Left lobe of liver (tissue), 2 donors: ENCODE measurements at regions not wholly inside any gene's neighbourhood (a gene's known extent, or its start where the extent isn't known, plus 50 kb on each side); places are given as distances from the start of the nearest gene placed in this dataset.

ENCODE experiments used
- ATAC-seq: fragments of 200-7000 bp; cut with Tn5 transposase; one replicate; pipeline ENCODE4 v1.9.1; 2020; ENCODE audit warnings: mild to moderate bottlenecking, moderate library complexity
- DNase-seq: peaks from one replicate; pipeline ENCODE4 v3.0.0-alpha.2; 2020; ENCODE audit warnings: low spot score
- donor health status: DM: no; HTN: no; CAD: no; lungs with moderate emphysema.
- donor health status: DM: no; HTN: yes; CAD: no.

DNA sequence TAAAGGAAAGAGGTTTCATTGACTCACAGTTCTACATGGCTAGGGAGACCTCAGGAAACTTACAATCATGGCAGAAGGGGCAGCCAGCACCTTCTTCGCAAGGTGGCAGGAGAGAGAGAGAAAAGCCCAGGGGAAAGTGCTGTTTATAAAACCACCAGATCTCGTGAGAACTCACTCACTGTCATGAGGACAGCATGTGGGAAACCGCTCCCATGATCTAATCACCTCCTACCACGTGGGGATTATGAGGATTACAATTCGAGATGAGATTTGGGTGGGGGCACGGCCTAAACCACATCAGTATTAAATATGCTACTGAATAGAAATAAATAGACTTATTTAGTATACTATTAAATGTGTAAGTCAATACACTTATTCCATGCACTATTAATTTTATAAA, 70.6 kb upstream of the TCF21 start:
- DNase-seq (no peak), ATAC-seq (no peak)

DNA sequence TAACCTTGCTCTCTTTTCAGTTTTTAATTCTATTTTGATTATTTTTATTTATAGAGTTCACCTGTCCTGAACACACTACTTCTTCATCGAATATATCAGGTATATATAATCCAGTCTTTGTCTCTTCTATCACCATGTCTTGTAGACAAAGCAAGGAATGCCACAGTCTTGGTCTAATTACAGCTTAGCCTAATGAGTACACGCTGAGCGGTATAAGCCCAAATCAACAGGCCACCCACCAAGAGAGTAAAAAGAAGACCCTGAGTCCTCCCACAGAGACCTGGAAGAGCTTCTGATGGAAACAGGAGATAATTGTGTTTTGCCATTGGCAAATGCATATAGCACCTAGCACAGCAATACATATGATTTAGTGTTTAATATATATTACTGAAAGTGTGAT, 68.7 kb upstream of the TCF21 start:
- no peak for DNase-seq
- no peak for ATAC-seq

- no peak for ATAC-seq
Observed at GRCh38 chr6:133827766-133828165, 61.1 kb upstream of the TCF21 start.

DNA sequence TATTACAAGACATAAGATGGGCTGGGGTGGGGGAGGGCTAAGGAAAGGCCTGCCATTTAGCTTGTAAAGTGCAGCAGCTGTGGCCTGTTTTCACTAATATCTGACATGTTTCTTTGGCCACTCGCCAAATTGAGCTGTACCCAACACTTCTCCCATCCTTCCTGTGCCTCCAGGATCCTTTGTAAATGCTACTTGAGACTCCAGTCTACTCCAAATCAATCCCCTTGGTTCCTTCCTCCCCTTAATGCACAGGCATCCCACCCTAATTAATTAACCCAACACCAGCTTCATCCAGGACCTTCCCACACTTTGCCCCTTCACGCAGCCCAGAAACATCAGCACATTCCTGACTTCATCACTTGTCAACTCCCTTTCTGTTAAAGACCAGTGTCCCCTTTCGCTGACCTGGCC, 55.0 kb upstream of the TCF21 start:
- ATAC-seq = no peak
- no peak for DNase-seq

More at GRCh38 chr6:133827766-133828165, 61.1 kb upstream of the TCF21 start:
- DNase-seq = no peak

GRCh38 chr6:133834472-133835170, 54.3 kb upstream of the TCF21 start:
- no peak for DNase-seq
- ATAC-seq = no peak

GRCh38 chr6:133835901-133836300, 53.0 kb upstream of the TCF21 start:
- no peak for ATAC-seq
- DNase-seq = no peak

DNA sequence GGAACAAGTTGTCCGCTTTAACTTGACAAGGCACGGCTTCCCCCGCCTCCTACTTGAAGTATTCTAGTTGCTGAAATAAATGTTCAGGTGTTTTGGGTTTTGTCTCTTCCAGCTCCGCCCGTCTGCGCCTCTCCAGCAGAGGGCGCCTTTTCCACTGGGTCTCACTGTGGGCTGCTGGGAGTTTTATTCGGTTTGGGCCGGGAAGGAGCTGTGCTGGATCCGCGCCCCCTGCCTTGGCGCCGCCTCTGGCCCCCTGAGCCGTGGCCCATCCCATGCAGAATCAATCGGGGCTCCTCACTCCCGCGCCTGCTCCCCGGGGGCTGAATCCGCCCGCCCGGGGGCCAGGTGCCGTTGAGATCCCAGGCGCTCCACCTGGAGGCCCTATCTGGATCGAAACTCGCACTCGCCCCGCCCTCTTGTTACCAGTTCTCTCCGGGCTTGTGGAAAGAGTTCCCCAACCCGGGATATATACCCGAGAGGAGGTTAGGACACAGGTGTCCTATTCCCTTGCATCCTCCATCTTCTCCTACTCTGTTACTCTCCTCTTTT, 51.0 kb upstream of the TCF21 start:
- ATAC-seq (peak; percentile 98), DNase-seq (peak; percentile 70)
